Right atrium auricular region (tissue), 2 donors: ENCODE measurements at regions not wholly inside any gene's neighbourhood (a gene's known extent, or its start where the extent isn't known, plus 50 kb on each side); places are given as distances from the start of the nearest gene placed in this dataset.

ENCODE experiments used
- DNase-seq: peaks from one replicate; pipeline ENCODE4 v3.0.0-alpha.2; 2019; ENCODE audit warnings: low spot score
- H3K27ac ChIP-seq, 2 donors: fragments of 200-600 bp; sonication (generic); 1 replicate in 1 of 2; 2 replicates in 1 of 2; pipeline ENCODE4 v1.5.1; 2016 to 2019
- H3K27me3 ChIP-seq, 2 donors: fragments of 200-600 bp; sonication (generic); one replicate each; pipeline versions ENCODE4 v1.5.1 to v1.6.0; 2017 to 2019
- H3K36me3 ChIP-seq: fragments of 200-600 bp; sonication (generic); one replicate; pipeline ENCODE4 v1.5.1; 2016
- H3K4me1 ChIP-seq, 2 donors: fragments of 200-600 bp; sonication (generic); one replicate each; pipeline versions ENCODE4 v1.5.1 to v1.6.0; 2017 to 2019
- H3K4me3 ChIP-seq, 2 donors: fragments of 200-600 bp; sonication (generic); 1 replicate in 1 of 2; 2 replicates in 1 of 2; pipeline ENCODE4 v1.5.1; 2017 to 2019; ENCODE audit warnings: mild to moderate bottlenecking in 1 of 2, moderate library complexity in 1 of 2
- H3K9me3 ChIP-seq, 2 donors: fragments of 200-600 bp; sonication (generic); one replicate each; pipeline ENCODE4 v1.5.1; 2019
- CTCF ChIP-seq, 2 donors: fragments of 200-600 bp; sonication (generic); IDR thresholded peaks; one replicate each; pipeline ENCODE4 v1.5.1; 2019; ENCODE audit warnings: antibody characterized with exemption in 2 of 2

- no peaks in the 10 kb centered on the region for H3K36me3 ChIP-seq
- H3K27me3 ChIP-seq = no peaks in the 10 kb centered on the region
- H3K9me3 ChIP-seq = no peaks in the 10 kb centered on the region
- H3K4me1 ChIP-seq = no peaks in the 10 kb centered on the region
- TF ChIP-seq CTCF (IDR thresholded peaks at IDR 0.05) = no peak
- H3K4me3 ChIP-seq = no peak overlapping the region
- no peak overlapping the region for H3K27ac ChIP-seq
- no peak for DNase-seq
Measured at GRCh38 chr6:156062091-156062563, 606.5 kb upstream of the NOX3 start.

- Histone ChIP-seq H3K9me3 (peaks cover 0 to under 1% of the 10 kb centered on the region in 2 donors), H3K36me3 (no peaks in the 10 kb centered on the region), H3K4me3 (no peak overlapping the region), H3K27me3 (no peaks in the 10 kb centered on the region), H3K27ac (no peak overlapping the region), H3K4me1 (no peaks in the 10 kb centered on the region)
- TF ChIP-seq CTCF (IDR thresholded peaks at IDR 0.05) = no peak
- DNase-seq = no peak
Measured at GRCh38 chr6:156061465-156061864, 605.8 kb upstream of the NOX3 start.

- Histone ChIP-seq H3K27me3 (no peaks in the 10 kb centered on the region), H3K4me3 (no peak overlapping the region), H3K9me3 (peaks cover 0 to 8% of the 10 kb centered on the region in 2 donors), H3K27ac (no peak overlapping the region), H3K4me1 (no peaks in the 10 kb centered on the region), H3K36me3 (no peaks in the 10 kb centered on the region)
- DNase-seq = no peak
- TF ChIP-seq CTCF (IDR thresholded peaks at IDR 0.05) = no peak
Measured at GRCh38 chr6:156060013-156060412, 604.4 kb upstream of the NOX3 start.

- TF ChIP-seq CTCF (IDR thresholded peaks at IDR 0.05) = no peak
- H3K4me1 ChIP-seq = no peaks in the 10 kb centered on the region
- no peaks in the 10 kb centered on the region for H3K27me3 ChIP-seq
- no peak overlapping the region for H3K27ac ChIP-seq
- no peaks in the 10 kb centered on the region for H3K36me3 ChIP-seq
- peaks cover 0 to 8% of the 10 kb centered on the region in 2 donors for H3K9me3 ChIP-seq
- no peak for DNase-seq
- H3K4me3 ChIP-seq = no peak overlapping the region
Measured at GRCh38 chr6:156058356-156058755, 602.7 kb upstream of the NOX3 start.

GRCh38 chr6:156057869-156058268 is 602.2 kb upstream of the NOX3 start:
- Histone ChIP-seq H3K27ac (no peak overlapping the region), H3K4me3 (no peak overlapping the region), H3K9me3 (peaks cover 0 to 8% of the 10 kb centered on the region in 2 donors), H3K4me1 (no peaks in the 10 kb centered on the region), H3K27me3 (no peaks in the 10 kb centered on the region), H3K36me3 (no peaks in the 10 kb centered on the region)
- no peak for TF ChIP-seq CTCF (IDR thresholded peaks at IDR 0.05)
- DNase-seq = no peak

GRCh38 chr6:156056085-156056484 is 600.4 kb upstream of the NOX3 start:
- no peaks in the 10 kb centered on the region for H3K27me3 ChIP-seq
- TF ChIP-seq CTCF (IDR thresholded peaks at IDR 0.05) = no peak
- H3K9me3 ChIP-seq = peaks cover 0 to 8% of the 10 kb centered on the region in 2 donors
- no peaks in the 10 kb centered on the region for H3K4me1 ChIP-seq
- no peak overlapping the region for H3K27ac ChIP-seq
- DNase-seq = no peak
- H3K36me3 ChIP-seq = no peaks in the 10 kb centered on the region
- H3K4me3 ChIP-seq = no peak overlapping the region
